ENCODE measurements at regions not wholly inside any gene's neighbourhood (a gene's known extent, or its start where the extent isn't known, plus 50 kb on each side); places are given as distances from the start of the nearest gene placed in this dataset.
"Not testable (repeated sequence)": the region's sequence is repeated elsewhere in the genome, so short reads cannot be mapped to it uniquely, and the experiment has no call there.

GRCh38 chr14:105926373-105927095, 400.2 kb downstream of the TMEM121 start:
- no peak for DNase-seq

- DNase-seq, result no peak
Measured at GRCh38 chr14:105927096-105928060, 401.0 kb downstream of the TMEM121 start.

GRCh38 chr14:105928171-105929111, 402.1 kb downstream of the TMEM121 start:
- DNase-seq, result not testable (repeated sequence)

- DNase-seq, result no peak
Measured at GRCh38 chr14:105929327-105930081, 403.1 kb downstream of the TMEM121 start.

- DNase-seq, result no peak
Measured at GRCh38 chr14:105930572-105930971, 404.2 kb downstream of the TMEM121 start.

- no peak for DNase-seq
Measured at GRCh38 chr14:105931808-105932483, 405.6 kb downstream of the TMEM121 start.

GRCh38 chr14:105933238-105933637, 406.9 kb downstream of the TMEM121 start:
- DNase-seq, result no peak

- DNase-seq, result no peak
Measured at GRCh38 chr14:105935384-105935783, 409.0 kb downstream of the TMEM121 start.

- DNase-seq, result no peak
Measured at GRCh38 chr14:105937253-105938054, 411.1 kb downstream of the TMEM121 start.

GRCh38 chr14:105938055-105938863, 411.9 kb downstream of the TMEM121 start:
- no peak for DNase-seq

GRCh38 chr14:105938959-105939358, 412.6 kb downstream of the TMEM121 start:
- DNase-seq, result no peak

GRCh38 chr14:105939810-105940508, 413.6 kb downstream of the TMEM121 start:
- no peak for DNase-seq

GRCh38 chr14:105940534-105941225, 414.3 kb downstream of the TMEM121 start:
- DNase-seq, result no peak

GRCh38 chr14:105941226-105942166, 415.1 kb downstream of the TMEM121 start:
- no peak for DNase-seq

GRCh38 chr14:105942725-105943124, 416.3 kb downstream of the TMEM121 start:
- DNase-seq, result not testable (repeated sequence)

GRCh38 chr14:105943973-105944602, 417.7 kb downstream of the TMEM121 start:
- DNase-seq, result no peak

All from DMS79 treated with DMSO at 0.1 percent for 48 hours (cell line).